GM12878 (cell line): ENCODE measurements at regions not wholly inside any gene's neighbourhood (a gene's known extent, or its start where the extent isn't known, plus 50 kb on each side); places are given as distances from the start of the nearest gene placed in this dataset.

Source experiments
- ATF3 ChIP-seq: IDR thresholded peaks from 2 replicates; pipeline ENCODE4 v1.6.1; 2011; ENCODE audit warnings: low read depth, mild to moderate bottlenecking, low read length, moderate library complexity, borderline replicate concordance; ENCODE audit errors: extremely low read depth
- CTCF ChIP-seq, 3 experiments: IDR thresholded peaks in 2 of 3; conservative IDR thresholded peaks in 1 of 3; 2 replicates each; pipeline ENCODE4 v1.5.1; 2011; ENCODE audit warnings: low read depth in 3 of 3, low read length in 3 of 3, mild to moderate bottlenecking in 3 of 3, control low read depth in 2 of 3, moderate library complexity in 2 of 3, inconsistent platforms in 1 of 3, mixed read lengths in 1 of 3; ENCODE audit not compliant: control insufficient read depth in 2 of 3, insufficient read depth in 1 of 3; ENCODE audit errors: extremely low read depth in 1 of 3
- EP300 ChIP-seq, 2 experiments: fragments of 150-350 bp in 1 of 2; IDR thresholded peaks; 2 replicates each; pipeline ENCODE4 v1.6.1; 2011 to 2012; ENCODE audit warnings: low read depth in 2 of 2, low read length in 2 of 2, borderline replicate concordance in 1 of 2, improper control_type of control experiment in 1 of 2, inconsistent platforms in 1 of 2; ENCODE audit not compliant: control insufficient read depth in 1 of 2
- GABPA ChIP-seq: IDR thresholded peaks from 2 replicates; pipeline ENCODE4 v1.6.1; 2014; ENCODE audit warnings: antibody characterized with exemption, low read depth, mild to moderate bottlenecking, inconsistent platforms
- MTA2 ChIP-seq: fragments of 450-650 bp; IDR thresholded peaks from 2 replicates; pipeline ENCODE4 v1.6.1; 2016; ENCODE audit warnings: low read depth, mild to moderate bottlenecking, moderate library complexity
- NRF1 ChIP-seq: conservative IDR thresholded peaks from 2 replicates; pipeline ENCODE4 v1.6.1; 2011; ENCODE audit warnings: mild to moderate bottlenecking, low read depth, low read length, improper control_type of control experiment
- PAX8 ChIP-seq: fragments of 450-650 bp; IDR thresholded peaks from 2 replicates; pipeline ENCODE4 v1.6.1; 2017; ENCODE audit warnings: mild to moderate bottlenecking, moderate library complexity
- TAF1 ChIP-seq: IDR thresholded peaks from 2 replicates; pipeline ENCODE4 v1.6.1; 2011; ENCODE audit warnings: mild to moderate bottlenecking, low read depth, low read length, borderline replicate concordance
- ZNF207 ChIP-seq: fragments of 450-650 bp; IDR thresholded peaks from 2 replicates; pipeline ENCODE4 v1.6.1; 2014; ENCODE audit warnings: antibody characterized with exemption, mild to moderate bottlenecking, borderline replicate concordance
- ZZZ3 ChIP-seq: IDR thresholded peaks from 2 replicates; pipeline ENCODE4 v1.6.1; 2011; ENCODE audit warnings: low read depth; ENCODE audit not compliant: control insufficient read depth, insufficient read length

- TF ChIP-seq PAX8: no peak
- TF ChIP-seq ZNF207: no peak
- TF ChIP-seq MTA2: no peak
- no peak for TF ChIP-seq TAF1
- TF ChIP-seq ATF3: no peak
- no peak for TF ChIP-seq GABPA
- TF ChIP-seq ZZZ3: no peak
- TF ChIP-seq CTCF (IDR thresholded peaks at IDR 0.05 in 2 of 3, conservative IDR thresholded peaks at IDR 0.05 in 1 of 3; ENCODE audit: control insufficient read depth in 2 of 3, extremely low read depth in 1 of 3, insufficient read depth in 1 of 3, low read depth in 3 of 3, low read length in 3 of 3): no peak
- no peak for TF ChIP-seq NRF1
- TF ChIP-seq EP300 (IDR thresholded peaks at IDR 0.05; ENCODE audit: borderline replicate concordance in 1 of 2, control insufficient read depth in 1 of 2, low read depth in 2 of 2, low read length in 2 of 2): no peak
These were observed 158.2 kb downstream of the PLS3 start for GRCh38 chrX:115719171-115719570.
